GM18868 (cell line): ENCODE measurements at regions not wholly inside any gene's neighbourhood (a gene's known extent, or its start where the extent isn't known, plus 50 kb on each side); places are given as distances from the start of the nearest gene placed in this dataset.

ENCODE experiments used
- ATAC-seq: cut with Tn5 transposase; IDR thresholded peaks from one replicate; pipeline ENCODE4 v1.9.1; 2021; ENCODE audit warnings: mild to moderate bottlenecking, moderate library complexity; ENCODE audit not compliant: unreplicated experiment

- ATAC-seq: no peak
Measured at GRCh38 chr1:83735526-83735925, 263.4 kb downstream of the TTLL7 start.

GRCh38 chr1:83734420-83734819, 264.5 kb downstream of the TTLL7 start:
- ATAC-seq: no peak

GRCh38 chr1:83725735-83726360, 273.1 kb downstream of the TTLL7 start:
- no peak for ATAC-seq

DNA sequence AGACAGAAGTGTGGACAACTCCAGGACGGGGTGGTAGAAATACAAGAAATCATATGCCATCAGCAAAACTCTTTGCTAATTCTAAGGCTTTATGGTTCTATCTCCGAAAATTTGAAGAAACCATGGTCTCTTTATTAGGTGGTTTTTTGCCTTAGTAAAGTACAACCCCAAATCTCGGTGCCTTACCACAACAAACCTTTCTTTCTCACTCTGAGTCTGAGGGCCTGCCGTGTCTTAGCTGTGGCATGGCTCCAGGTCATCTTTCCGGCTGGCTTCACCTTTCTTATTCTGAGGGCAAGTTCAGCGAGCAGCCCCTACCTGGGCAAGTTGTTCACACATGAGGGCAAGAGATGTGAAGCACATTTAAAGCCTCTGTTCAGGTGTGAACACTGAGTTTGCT, 280.6 kb downstream of the TTLL7 start:
- peak; percentile 96 for ATAC-seq

- peak; percentile 21 for ATAC-seq
Measured at GRCh38 chr1:83717785-83718184, 281.1 kb downstream of the TTLL7 start.

DNA sequence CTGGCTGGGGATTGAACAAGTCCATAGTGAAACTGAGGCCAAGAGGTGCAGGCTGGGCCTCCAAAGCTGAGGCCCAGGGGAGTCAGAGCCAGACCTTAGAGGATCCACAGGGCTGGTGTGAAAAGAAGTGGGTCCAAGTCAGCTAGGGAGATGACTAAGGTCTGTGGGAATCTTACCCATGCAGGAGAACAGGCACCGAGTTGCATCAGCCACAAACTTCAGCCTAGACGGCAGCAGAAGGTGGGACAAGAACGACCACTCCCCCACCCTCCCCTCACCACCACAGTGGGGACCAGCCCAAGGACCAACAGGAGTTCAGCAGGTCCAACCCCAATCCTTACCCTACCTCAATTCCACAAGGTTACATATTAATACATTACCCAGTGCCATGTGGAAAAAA, 282.3 kb downstream of the TTLL7 start:
- no peak for ATAC-seq

DNA sequence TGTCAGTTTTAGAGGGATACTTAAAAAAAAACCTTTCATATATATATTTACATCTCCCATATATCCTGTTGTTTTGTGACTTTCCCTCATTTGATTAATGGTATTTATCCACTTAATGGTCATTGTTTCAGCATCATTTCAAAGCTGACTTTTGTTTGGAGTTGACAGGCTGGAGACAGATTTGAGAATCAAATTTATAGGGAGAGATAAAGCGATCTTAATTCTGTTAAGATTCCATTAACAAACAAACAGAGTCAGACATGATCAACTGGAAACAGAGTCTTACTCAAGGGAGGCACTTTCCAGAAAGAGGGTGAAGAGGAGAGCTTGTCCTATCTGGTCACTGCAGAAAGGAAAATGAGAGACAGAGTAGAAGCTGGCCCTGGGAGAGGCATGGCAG, 283.4 kb downstream of the TTLL7 start:
- ATAC-seq: no peak

DNA sequence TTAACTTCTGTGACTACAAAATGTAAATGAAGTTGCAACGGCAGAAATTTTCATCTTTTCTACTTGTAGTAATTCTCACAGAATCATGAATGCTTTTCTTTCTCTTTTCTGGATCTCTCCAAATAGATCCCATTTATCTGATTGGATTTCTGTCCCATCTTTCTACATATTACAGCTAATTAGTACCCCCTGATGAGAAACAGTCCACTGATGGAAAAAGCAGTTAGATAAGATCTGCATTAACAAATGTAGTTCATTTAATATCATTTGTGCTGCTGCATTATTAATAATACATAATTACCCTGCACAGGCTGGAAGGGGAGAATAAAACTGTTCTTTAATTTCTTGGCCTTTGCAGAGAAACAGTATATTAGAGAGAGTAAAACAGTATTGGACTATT, 289.3 kb downstream of the TTLL7 start:
- no peak for ATAC-seq

DNA sequence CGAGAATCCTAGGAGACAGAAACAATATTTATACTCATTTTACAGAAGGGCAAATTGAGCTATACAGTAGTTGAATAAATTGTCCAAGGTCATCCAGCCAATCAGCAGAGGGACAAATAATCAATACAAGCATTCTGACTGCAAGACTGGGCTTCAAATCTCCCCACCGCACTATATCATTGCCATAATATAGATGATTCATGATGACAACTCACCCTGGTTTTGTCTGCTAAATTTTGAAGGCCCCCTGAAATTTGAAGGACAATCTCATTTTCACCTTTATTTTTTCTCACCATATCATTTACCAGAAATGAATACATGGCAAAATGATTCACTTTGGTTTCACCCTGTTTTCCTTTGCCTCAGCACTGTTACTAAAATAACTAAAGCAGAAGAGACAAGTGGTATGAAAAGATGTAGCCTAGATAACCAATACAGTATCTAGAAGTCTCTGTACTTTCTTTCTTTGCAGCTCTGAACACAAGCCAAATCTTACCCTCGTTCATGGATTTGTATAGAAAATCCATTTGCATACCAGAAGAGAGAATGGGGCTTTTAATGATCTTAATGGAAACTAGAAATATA, 292.5 kb downstream of the TTLL7 start:
- no peak for ATAC-seq

DNA sequence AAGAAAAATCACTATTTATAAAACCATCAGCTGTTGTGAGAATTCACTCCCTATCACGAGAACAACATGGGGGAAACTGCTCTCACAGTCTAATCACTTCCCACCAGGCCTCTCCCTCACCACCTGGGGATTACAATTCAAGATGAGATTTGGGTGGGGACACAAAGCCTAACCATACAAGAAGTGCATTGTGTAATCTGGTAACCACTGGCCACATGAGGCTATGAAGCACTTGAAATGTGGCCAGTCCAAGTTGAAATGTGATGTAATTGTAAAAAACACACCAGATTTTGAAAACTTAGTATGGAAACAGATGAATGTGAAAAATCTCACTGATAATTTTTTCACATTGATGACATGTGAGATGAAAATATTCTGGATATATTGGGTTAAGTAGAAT, 293.8 kb downstream of the TTLL7 start:
- no peak for ATAC-seq

GRCh38 chr1:83704350-83704749, 294.6 kb downstream of the TTLL7 start:
- ATAC-seq: no peak

DNA sequence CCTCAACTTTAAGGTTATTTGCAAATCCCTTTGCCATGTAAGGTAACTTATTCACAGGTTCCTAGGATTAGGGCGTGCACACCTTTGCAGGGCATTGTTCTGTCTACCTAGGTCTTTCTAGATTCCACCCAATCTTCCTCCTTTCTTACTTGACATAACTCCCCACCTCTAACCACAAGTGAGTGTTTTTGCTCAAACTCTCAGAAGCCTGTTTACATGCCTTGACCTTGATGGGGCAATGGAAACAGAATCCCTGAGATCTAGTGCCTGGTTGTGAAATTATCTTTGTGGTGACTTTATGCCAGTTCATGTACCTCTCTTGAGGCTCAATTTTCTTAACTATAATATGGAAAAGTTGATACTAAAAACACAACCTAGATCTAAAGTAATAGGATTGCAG, 296.6 kb downstream of the TTLL7 start:
- no peak for ATAC-seq

- ATAC-seq: no peak
Measured at GRCh38 chr1:83701355-83701754, 297.6 kb downstream of the TTLL7 start.

- no peak for ATAC-seq
Measured at GRCh38 chr1:83698644-83699043, 300.3 kb downstream of the TTLL7 start.

DNA sequence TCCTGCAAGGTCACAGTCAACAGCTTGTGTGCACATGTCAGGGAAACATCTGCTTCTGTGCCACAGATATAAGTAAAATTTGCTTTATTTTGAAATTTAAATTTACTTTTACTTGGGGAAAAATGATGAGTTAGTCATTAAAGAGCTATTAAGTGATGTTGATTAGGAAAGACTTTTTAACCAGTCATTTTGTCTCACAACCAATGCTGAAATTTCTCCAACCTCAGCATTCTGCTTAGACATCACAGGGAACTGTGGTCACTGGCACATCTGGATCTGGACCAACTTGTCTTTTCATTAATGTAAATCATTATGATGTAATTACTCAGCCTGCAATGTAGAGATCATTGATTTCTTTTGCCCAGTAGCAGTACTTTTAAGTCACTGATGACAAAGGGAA, 301.0 kb downstream of the TTLL7 start:
- ATAC-seq: no peak

DNA sequence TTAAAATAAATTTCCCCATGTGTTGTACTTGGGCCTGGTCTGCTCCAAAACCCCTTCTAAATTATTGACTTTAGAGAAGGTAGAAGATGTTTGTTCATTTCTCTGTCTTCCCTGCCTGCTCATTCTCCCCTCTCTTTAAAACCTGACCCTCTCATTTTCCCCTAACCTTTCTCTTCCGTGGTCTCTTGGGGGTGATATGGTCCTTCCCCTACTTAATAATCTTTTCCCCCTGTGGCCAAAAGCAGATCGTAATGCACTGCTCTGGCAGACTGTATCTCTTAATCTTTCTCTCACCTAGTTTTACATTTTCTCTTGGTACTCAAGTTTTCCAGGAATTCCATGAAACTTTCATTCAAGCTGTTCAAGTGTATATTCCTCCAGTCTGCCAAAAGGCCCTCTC, 301.7 kb downstream of the TTLL7 start:
- ATAC-seq: peak; percentile 11

GRCh38 chr1:83694449-83694848, 304.5 kb downstream of the TTLL7 start:
- no peak for ATAC-seq

GRCh38 chr1:83693427-83694126, 305.4 kb downstream of the TTLL7 start:
- no peak for ATAC-seq

- peak; percentile 57 for ATAC-seq
Measured at GRCh38 chr1:83692524-83693381, 306.2 kb downstream of the TTLL7 start.

DNA sequence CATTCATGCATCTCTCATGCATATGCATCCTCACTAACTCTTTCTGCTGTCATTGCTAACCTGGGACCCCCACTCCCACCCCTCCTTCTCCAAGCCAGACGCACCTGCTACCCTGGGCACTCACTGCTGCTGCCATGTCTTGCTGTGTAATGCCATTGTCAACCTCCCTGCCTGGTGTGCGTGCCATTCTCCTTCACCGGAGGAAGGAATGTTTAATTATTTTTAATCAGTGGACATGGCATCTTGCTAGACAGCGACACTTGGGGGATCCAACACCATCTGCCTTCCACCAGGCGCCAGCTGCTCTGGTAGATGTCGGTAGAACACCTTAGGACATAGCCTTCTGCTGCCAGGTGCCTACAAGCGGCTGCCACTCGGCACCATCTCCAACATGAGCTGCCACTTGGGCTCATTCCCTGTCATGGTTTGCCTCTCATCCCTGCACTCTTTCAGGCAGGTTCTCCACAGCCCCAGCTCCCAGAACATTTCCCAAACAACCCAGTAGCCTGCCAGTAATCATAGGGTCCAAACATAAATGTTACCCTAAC, 306.9 kb downstream of the TTLL7 start:
- no peak for ATAC-seq
